Stimulated activated naive CD8-positive, alpha-beta T cell treated with anti-CD3 and anti-CD28 coated beads, Interleukin-15, Interleukin-2, amounts not matched to agents 100 U/mL and 50 U/mL, for 24 hours (primary cell): ENCODE measurements at regions not wholly inside any gene's neighbourhood (a gene's known extent, or its start where the extent isn't known, plus 50 kb on each side); places are given as distances from the start of the nearest gene placed in this dataset.
"Not testable (repeated sequence)": the region's sequence is repeated elsewhere in the genome, so short reads cannot be mapped to it uniquely, and the experiment has no call there.

Experiments
- ATAC-seq: fragments of 150-1000 bp; cut with Tn5 transposase; one replicate; pipeline ENCODE4 v1.10.0; 2021
- DNase-seq: peaks from one replicate; pipeline ENCODE4 v3.0.0; 2021

- ATAC-seq: no peak
- no peak for DNase-seq
Observed at GRCh38 chr6:97917369-97917768, 634.4 kb upstream of the MMS22L start.

GRCh38 chr6:97919046-97919445, 636.0 kb upstream of the MMS22L start:
- DNase-seq (no peak), ATAC-seq (no peak)

GRCh38 chr6:97919631-97920030, 636.6 kb upstream of the MMS22L start:
- no peak for ATAC-seq

DNA sequence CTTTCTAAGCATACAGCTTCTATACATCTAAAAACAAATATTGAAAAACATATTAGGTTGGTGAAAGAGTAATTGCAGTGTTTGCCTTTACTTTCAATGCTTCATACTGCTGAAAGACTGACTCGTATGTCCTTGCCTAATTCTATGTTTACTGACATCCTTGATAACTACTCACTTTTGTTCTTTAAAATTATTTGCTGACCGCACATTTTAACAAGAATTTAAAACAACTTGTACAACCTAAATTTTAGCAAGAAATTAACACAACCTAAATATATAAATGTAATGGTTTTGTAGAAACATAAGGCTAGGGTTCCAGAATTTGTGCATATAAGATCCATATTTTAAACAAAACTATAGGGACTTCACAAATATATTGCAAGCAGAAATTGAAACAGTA, 640.2 kb upstream of the MMS22L start:
- no peak for ATAC-seq
- DNase-seq: no peak

More at GRCh38 chr6:97919631-97920030, 636.6 kb upstream of the MMS22L start:
- DNase-seq: no peak

DNA sequence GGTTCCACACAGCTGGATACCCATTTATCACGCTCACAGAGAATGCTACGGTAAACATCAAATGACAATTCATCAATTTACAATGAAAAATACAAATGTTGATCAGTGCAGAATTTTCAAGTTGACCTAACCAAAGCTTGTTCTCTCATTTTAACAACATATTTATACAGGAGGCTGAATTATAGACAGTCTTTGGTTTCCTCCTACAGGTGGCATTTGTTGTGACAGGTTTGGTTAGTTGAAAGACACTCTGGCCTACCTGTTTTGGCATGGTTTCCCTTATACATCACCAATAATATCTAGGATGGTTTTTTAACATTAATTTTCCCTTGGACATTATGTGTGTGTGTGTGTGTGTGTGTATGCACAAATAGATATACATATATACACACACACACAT, 642.5 kb upstream of the MMS22L start:
- ATAC-seq: no peak

GRCh38 chr6:97939440-97940168, 656.6 kb upstream of the MMS22L start:
- DNase-seq: no peak
- no peak for ATAC-seq

More for the DNA sequence above, 642.5 kb upstream of the MMS22L start:
- DNase-seq: no peak

GRCh38 chr6:97947841-97948240, 664.8 kb upstream of the MMS22L start:
- no peak for DNase-seq
- no peak for ATAC-seq

GRCh38 chr6:97958134-97958533, 675.1 kb upstream of the MMS22L start:
- ATAC-seq (no peak), DNase-seq (no peak)

GRCh38 chr6:97963193-97963592, 680.2 kb upstream of the MMS22L start:
- DNase-seq (no peak), ATAC-seq (no peak)

- no peak for DNase-seq
- ATAC-seq: no peak
Observed at GRCh38 chr6:97969065-97969464, 686.0 kb upstream of the MMS22L start.

- ATAC-seq: no peak
- no peak for DNase-seq
Observed at GRCh38 chr6:97977084-97977483, 694.1 kb upstream of the MMS22L start.

DNA sequence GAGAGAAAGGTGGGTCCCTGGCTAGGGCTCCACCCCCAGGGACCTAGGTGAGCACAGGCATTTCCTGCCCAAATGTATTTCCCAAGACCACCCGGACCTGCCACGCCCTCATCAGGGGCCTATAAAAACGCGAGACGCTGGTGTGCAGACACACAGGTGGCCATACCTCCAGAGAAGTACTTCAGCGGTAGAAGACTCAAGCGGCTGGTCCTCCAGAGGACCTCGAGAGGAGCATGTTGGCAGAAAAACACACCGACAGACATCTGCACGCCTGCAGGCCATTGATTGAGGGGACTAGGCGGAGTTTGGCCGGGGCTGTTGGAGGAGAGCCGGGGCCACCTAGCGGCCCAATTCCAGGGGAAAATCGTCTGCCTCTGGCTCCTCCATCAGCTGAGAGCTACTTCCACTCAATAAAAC, 695.8 kb upstream of the MMS22L start:
- no peak for DNase-seq
- ATAC-seq: no peak

DNA sequence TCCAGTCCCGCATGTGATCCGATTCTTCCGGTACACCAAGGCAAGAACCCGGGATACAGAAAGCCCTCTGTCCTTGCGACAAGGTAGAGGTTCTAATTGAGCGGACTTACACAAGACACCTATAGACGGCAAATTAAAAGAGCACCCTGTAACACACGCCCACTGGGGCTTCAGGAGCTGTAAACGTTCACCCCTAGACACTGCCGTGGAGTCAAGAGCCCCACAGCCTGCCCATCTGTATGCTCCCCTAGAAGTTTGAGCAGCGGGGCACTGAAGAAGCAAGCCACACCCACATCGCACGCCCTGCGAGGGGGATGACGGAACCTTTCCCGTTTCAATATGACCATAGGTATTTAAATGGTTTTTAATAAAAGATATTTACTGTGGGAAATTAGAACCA, 696.3 kb upstream of the MMS22L start:
- DNase-seq, ATAC-seq: not testable (repeated sequence)

DNA sequence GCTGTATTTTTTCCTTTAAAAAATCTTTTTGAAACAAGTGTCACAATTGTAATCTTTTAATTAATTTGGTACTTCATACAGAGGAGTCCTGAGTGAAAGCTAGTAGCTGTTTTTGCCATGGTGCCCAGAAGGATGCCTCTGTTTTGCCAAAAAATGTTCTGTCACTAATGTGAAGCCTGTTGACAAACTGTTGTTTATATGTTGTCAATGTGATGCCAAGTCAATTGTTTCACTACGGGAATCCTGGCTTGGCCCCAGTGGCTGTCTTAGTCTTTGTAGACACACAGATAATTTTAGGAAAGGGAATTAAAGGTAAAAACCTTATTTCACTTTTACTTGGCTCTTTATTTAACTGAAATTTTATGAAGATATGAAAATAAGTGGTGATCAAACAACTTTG, 706.4 kb upstream of the MMS22L start:
- no peak for DNase-seq
- no peak for ATAC-seq

DNA sequence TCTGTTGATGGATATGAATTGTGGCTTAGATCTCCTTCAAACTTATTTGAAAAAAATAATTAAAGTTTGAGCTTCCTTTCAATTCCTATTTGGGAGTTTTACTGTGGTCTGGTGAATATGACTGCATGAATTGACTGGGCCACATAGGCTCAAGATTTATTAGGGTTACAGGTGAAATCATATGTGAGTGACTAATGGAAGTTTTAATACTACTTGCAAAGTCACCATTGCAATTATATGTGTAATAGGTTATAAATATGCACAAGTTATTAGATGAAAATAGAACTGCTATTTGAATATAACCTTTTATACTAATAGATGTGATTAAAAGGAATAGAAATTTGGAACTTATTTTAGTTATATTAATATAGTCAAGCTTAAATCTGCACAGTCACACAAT, 712.1 kb upstream of the MMS22L start:
- no peak for ATAC-seq
- no peak for DNase-seq

DNA sequence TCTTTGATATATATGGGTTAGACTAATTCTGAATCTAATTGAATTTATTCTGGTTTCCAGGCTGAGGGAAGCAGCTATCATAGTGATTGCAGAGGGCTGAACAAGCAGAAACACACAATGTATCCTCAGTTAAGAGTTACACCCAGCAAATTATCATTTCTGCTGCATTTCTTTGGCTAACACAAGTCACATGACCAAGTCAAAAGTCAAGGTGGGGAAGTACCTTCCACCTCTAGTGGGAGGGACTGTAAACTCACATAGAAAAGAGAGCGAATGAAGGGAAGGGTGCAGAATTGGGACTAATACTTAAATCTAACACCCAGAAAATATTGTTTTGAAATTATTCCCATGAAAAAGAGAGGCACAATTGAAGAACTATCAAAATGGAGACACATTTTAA, 719.7 kb upstream of the MMS22L start:
- no peak for DNase-seq
- no peak for ATAC-seq

DNA sequence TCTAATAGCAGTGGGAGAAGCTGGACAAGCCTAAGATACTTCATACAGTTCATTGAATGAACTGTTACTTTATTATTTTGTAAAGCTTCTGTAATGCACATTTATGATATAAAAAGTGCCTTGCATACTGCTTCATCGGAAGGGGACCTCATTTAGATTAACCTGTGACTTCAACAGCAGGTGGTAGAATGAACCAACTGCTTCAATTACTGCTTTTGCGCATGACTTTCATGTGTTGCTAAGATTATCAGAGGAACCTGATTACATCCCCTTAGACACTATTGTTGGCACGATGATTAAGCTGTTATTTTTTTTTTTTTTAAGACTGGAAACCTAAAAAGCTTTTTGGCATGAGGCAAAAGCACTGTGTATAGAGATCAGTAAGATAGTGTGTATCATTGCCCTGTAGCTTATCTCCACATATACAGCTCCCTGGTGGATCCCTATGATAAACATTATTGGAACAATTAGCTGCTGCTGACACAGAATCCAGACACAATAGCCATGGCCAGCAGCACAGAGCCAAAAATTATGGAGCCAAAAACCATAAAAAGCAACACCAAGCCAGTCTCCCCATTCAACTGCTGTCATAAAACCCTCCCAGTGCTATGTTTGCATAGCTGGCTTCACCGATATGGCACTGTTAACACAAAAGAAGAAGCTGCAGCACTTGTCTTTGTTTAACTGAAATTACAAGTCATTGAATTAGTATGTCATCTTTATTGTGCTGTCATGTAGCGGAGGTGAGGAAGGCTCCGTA, 731.6 kb upstream of the MMS22L start:
- no peak for ATAC-seq
- DNase-seq: no peak

DNA sequence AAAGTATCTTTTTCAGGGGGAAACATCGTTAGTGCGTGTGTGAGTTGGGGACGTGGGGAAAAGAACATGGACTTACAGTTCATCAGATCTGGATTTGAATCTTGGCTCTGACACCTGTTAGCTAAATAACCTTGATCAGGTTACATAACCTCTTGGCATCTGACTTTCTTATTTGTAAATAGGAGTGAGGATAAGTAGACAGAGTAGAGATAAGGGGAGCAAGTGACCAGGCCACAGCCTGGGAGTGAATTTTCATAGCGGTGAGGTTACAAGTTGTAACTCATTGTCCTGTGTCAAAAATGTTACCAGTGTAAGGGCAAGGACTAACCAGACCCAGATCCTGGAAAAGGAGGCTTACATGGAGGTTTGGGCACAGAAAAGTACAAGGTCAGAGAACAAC, 733.5 kb upstream of the MMS22L start:
- DNase-seq (no peak), ATAC-seq (no peak)

- no peak for DNase-seq
- ATAC-seq: no peak
Observed at GRCh38 chr6:98020222-98020621, 737.2 kb upstream of the MMS22L start.

- ATAC-seq (no peak), DNase-seq (no peak)
Observed at GRCh38 chr6:98024359-98024758, 741.3 kb upstream of the MMS22L start.

DNA sequence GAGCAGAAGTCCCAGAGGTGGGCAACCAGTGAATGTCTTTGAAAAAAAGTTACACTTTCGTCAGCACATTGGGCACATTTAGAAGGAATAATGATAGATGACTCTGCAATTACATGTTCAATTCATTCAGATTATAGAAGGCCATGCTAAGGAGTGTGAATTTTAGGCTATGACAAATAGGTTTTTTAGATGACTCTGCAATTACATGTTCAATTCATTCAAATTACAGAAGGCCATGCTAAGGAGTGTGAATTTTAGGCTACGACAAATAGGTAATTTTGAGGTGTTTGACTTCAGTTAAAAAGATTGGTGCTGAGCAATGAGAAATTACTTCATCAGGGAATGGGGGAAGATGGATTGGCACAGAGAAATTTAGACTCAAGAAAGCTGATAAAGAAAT, 744.9 kb upstream of the MMS22L start:
- no peak for ATAC-seq

GRCh38 chr6:98033617-98034016, 750.6 kb upstream of the MMS22L start:
- DNase-seq (no peak), ATAC-seq (no peak)

More for the DNA sequence above, 744.9 kb upstream of the MMS22L start:
- DNase-seq: no peak

- DNase-seq (no peak), ATAC-seq (no peak)
Observed at GRCh38 chr6:98036344-98036923, 753.4 kb upstream of the MMS22L start.
